GM21423 (cell line): ENCODE measurements at regions not wholly inside any gene's neighbourhood (a gene's known extent, or its start where the extent isn't known, plus 50 kb on each side); places are given as distances from the start of the nearest gene placed in this dataset.

Experiments
- ATAC-seq: cut with Tn5 transposase; IDR thresholded peaks from one replicate; pipeline ENCODE4 v1.9.1; 2021; ENCODE audit warnings: mild to moderate bottlenecking, moderate library complexity; ENCODE audit not compliant: unreplicated experiment

GRCh38 chr12:19971361-19972280 lies 396.7 kb upstream of the PDE3A start:
- ATAC-seq: no peak

GRCh38 chr12:19972325-19973288 lies 395.7 kb upstream of the PDE3A start:
- no peak for ATAC-seq

GRCh38 chr12:19978193-19978592 lies 390.1 kb upstream of the PDE3A start:
- ATAC-seq: no peak

- ATAC-seq: no peak
These were observed 388.8 kb upstream of the PDE3A start for GRCh38 chr12:19979584-19979983.

- no peak for ATAC-seq
These were observed 386.4 kb upstream of the PDE3A start for GRCh38 chr12:19981944-19982343.

GRCh38 chr12:19988001-19988400 lies 380.3 kb upstream of the PDE3A start:
- no peak for ATAC-seq

- ATAC-seq: no peak
These were observed 379.9 kb upstream of the PDE3A start for GRCh38 chr12:19988459-19988873.

GRCh38 chr12:19988948-19989347 lies 379.4 kb upstream of the PDE3A start:
- no peak for ATAC-seq

- ATAC-seq: no peak
These were observed 377.2 kb upstream of the PDE3A start for GRCh38 chr12:19991146-19991545.

GRCh38 chr12:19992311-19992710 lies 376.0 kb upstream of the PDE3A start:
- no peak for ATAC-seq

GRCh38 chr12:19994968-19995367 lies 373.4 kb upstream of the PDE3A start:
- no peak for ATAC-seq

GRCh38 chr12:19997656-19998400 lies 370.5 kb upstream of the PDE3A start:
- no peak for ATAC-seq

- no peak for ATAC-seq
These were observed 369.9 kb upstream of the PDE3A start for GRCh38 chr12:19998411-19998810.

- ATAC-seq: no peak
These were observed 369.2 kb upstream of the PDE3A start for GRCh38 chr12:19998961-19999804.

- no peak for ATAC-seq
These were observed 368.6 kb upstream of the PDE3A start for GRCh38 chr12:19999805-20000138.

- ATAC-seq: no peak
These were observed 368.0 kb upstream of the PDE3A start for GRCh38 chr12:20000229-20000849.

GRCh38 chr12:20003252-20003651 lies 365.1 kb upstream of the PDE3A start:
- ATAC-seq: no peak

GRCh38 chr12:20004952-20005351 lies 363.4 kb upstream of the PDE3A start:
- no peak for ATAC-seq

- ATAC-seq: no peak
These were observed 361.2 kb upstream of the PDE3A start for GRCh38 chr12:20006871-20007730.
